CD4-positive, alpha-beta T cell treated with Interleukin-2 at 100 ng/mL for 4 hours (primary cell): ENCODE measurements at regions not wholly inside any gene's neighbourhood (a gene's known extent, or its start where the extent isn't known, plus 50 kb on each side); places are given as distances from the start of the nearest gene placed in this dataset.
"Not testable (repeated sequence)": the region's sequence is repeated elsewhere in the genome, so short reads cannot be mapped to it uniquely, and the experiment has no call there.

Experiments
- DNase-seq: peaks from one replicate; pipeline ENCODE4 v3.0.0-alpha.2; 2020; ENCODE audit warnings: low spot score

DNA sequence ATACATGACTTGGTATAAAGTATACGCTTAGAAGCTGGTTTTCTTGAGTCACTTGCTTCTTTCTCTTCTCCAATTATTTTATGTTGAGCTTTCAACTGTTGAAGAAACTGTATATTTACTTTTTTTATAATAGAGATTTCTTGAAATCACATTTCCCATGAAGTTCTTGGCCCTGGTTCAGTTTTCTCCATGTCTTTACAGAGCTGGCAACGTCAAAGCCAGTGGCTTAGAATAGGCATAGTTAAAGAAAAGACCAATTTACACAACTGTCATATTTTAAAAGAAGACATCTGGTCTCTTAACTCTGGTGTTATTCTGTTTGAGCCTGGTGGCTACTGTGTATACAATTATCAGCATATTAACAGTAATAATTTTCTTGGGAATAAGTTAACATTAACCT is 1249.3 kb downstream of the CDH12 start:
- DNase-seq, result no peak

DNA sequence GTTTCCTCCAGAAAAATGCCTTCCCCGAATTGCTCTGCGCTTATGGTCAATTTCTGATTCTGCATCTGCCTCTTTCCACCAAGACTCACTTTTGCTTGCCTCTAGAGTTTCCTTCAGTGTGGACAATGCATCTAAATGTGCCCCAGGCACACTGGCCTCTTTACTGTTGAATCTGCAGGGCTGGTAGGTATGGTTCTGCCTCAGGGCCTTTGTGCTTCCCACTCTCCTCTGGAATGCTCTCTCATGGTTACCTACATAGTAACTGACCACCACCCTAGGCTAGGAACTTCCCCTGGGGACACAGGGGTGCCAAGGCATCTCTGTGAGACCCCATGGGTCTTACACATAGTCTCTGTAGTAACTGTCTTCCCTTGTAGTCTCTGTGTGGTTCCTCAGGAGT is 1258.6 kb downstream of the CDH12 start:
- no peak for DNase-seq

DNA sequence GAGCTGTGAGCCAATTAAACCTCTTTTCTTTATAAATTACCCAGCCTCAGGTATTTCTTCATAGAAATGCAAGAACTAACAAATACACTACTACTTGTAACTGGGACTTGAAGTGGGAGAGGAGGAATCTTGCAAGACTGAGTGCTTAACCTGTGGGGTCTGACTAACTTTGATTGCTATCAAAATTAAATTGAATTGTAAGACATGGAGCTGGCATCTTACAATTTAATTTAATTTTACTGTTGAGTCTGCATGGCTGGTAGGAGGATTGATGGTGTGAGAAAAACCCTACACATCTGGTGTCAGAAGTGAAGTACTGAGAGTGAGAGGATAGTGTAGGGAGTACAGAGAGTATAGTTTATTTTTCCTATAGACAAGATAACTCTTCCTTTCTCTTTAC is 1259.9 kb downstream of the CDH12 start:
- DNase-seq, result no peak

DNA sequence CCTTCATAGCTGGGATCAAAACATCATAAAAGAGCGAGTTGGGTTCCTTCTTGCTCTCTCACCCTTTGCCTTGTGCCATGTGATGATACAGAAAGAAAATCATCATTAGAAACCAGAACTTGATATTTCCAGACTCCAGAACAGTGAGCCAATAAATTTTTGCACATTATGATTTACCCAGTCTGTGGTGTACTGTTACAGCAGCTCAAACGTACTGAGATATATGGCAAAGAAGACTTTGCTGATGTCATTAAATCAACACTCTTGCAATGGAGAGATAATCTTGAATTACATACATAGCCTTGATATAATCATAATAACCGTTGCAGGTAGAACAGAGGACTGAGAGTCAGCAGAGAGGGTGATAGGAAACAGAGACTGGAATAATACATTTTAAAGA is 1271.6 kb downstream of the CDH12 start:
- DNase-seq, result no peak

DNA sequence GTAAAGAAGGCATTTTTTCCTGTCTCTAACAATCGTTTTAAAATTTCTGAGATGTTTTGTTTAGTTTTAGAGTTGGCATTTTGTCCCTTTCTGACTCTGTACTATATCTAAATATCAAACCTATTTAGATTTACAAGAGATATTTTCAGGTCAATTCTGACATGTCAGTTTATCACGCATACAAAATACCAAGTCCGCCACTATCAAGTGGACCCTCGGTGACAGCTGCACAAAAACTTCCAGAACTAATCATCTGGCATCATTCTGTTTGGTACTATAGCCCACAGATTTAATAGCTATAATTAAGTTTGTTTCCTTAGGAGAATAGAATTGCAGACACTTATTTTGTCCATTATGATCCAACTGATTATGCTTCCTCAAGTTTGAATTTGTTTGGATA is 1278.2 kb downstream of the CDH12 start:
- DNase-seq, result no peak

DNA sequence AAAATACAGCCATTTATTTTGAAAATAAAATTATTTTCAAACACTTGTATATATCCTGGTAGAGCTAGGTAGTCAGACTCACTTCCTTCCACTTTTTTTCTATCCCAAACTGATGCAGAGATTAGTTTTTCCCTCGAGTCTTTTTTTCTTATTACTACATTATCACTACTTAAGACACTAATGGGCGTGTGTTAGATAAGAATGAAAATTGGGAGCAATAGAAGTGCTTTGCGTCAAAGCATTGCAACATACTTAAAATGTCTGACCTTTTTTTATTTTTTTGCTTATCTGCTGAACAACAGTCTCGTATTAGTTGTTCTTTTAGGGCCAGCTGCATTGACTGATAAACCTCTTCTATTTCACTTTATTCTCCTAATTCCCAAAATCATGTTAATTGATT is 1278.7 kb downstream of the CDH12 start:
- DNase-seq, result no peak

DNA sequence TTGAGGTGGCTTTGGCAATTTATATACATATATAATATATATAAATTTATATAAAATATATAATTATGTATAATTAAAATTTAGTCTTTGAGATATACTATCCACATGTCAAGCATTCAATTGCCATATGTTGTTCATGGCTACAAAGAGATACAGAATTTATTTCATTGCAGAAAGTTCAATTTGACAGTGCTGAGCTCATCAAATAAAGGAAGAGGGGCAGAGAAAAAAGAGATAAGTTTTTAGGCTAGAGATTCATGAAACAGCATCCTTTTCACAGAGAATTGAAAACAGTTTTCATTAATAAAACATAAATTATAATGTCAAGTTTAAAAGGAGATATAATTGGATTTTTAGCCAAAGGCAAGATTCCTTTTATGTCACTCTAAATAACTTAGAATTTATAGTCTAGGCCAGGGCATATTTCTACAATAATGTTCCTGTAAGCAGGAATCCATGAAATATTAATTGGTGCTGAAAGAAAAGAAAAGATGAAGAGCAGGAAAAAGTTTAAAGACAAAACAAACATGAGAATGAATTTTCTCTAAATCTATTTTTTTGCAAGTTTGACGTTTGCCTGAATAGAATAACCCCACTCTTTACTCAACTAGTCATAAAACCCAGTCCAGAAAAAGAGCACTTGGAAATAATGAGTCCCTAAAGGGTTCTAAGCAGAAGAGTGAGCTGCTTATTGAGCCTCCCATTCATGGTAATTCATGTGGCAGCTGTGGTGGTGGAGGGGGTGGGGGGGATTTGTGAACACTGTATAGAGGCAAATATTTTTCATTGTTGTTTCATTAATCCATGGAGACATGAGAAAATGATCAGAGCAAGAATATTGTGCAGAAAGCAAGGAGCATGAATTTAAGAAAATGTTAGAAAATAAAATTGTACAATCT is 1279.5 kb downstream of the CDH12 start:
- no peak for DNase-seq

DNA sequence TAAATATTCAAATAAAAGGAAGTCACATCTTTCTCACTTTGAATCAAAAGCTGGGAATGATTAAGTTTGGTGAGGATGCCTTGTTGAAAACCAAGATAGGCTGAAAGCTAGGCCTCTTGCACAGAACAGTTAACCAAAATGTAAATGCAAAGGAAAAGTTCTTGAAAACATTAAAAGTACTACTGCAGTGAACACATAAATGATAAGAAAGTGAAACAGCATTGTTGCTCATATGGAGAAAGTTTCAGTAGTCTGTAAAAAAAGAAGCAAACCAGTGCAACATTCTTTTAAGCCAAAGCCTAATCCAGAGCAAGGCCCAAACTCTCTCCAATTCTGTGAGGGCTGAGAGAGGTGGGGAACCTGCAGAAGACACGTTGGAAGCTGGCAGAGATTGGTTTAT is 1281.9 kb downstream of the CDH12 start:
- not testable (repeated sequence) for DNase-seq

DNA sequence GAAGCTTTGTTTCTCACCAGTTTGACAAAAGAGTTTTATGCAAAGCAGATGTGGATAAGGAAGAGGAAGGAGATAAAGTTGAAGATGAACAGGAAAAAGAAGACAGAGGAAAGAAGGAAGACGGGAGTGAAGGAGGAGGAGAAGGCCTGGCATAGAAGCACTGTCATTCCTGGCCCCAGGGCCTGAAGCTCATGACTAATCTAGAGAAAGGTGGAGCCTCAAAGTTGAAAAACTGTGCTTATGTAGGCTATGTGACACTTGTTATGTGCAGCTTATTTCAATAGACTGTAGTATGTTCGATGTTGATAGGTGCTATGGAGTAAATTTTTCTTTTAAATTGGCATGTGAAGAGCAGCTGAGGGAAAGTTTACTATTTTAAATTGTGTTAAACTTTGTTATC is 1294.0 kb downstream of the CDH12 start:
- DNase-seq, result not testable (repeated sequence)

DNA sequence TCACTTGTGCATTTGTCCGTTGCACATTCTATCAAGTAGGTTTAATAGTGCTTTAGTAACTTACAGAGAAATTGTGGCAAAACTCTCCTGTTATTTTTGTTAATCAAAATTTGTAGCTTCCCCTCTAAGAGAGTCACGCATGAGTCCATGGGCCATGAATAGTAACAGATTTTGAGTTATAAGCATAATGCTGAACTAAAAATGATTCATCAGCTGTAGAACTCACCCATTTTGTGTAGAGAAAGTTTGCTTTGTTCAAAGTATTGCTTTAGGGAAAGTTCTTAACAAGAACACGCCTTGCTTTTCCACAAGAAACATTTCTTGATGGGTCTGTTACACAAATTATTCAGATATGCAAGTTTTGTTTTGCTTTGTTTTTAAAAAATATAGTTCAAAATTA is 1300.9 kb downstream of the CDH12 start:
- DNase-seq, result not testable (repeated sequence)

DNA sequence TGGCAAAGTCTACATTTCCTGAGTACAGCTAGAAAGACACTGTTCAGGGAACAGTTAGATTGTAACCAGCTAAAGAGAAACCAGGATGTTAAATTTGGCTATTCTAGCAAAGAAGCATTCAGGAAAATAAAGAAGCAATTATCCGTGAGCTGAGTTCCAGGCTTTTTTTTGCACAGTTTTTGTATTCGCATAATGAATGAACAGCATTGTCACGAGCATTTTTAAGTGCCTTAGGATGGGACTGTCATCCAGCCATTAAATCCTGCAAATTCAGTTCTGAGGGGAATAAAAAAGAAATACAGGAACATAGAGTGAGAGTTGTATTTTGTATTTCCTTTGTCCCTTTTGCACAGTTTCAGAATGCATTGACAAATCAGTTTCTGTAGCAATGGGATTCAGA is 1302.2 kb downstream of the CDH12 start:
- DNase-seq, result not testable (repeated sequence)

DNA sequence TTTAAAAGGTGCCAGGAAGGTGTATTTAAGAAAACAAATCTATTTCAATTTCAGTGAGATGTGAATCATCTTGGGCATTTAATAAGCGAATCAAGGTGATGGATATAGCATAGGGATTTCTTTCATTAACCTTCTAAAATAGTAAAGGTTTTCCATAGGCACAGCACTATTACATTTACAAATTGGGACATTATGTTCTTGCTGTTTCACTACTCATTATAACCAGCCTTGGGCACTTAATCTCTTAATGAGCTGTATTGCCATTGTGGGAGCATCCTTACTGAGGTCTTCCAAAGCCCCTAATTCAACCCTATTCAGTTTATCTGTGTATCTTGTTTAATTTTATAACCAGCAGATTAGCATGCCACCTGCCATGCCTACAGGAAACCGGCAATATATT is 1305.5 kb downstream of the CDH12 start:
- DNase-seq, result not testable (repeated sequence)

DNA sequence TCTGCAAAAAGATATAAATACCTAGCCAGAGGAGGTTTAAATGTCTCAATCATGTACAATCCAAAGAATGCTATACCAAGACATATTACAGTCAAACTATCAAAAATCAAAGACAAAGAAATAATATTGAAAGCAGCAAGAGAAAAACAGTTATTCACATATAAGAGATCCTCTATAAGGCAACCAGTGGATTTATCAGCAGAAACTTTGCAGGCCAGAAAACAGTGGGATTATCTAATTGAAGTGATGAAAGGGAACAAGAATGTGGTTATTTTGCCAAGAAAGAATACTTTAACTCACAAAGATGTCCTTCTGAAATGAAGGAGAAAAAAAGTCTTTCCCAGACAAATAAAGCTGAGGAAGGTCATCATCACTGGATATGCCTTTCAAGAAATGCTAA is 1318.0 kb downstream of the CDH12 start:
- not testable (repeated sequence) for DNase-seq

DNA sequence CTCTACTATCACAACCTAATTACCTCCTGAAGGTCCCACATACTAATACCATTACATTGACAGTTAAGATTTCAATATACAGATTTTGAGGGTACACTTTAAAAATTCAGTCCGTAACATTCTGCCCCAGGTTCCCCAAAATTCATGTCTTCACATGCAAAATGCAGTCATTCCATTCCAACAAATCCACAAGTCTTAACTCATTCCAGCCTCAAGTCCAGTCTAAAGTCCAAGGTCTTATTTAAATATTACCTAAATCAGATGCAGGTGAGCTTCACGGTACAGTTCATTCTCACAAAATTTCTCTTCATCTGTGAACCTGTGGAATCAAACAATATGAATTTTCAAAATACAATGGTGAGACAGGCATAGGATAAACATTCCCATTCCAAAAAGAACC is 1332.0 kb downstream of the CDH12 start:
- DNase-seq, result not testable (repeated sequence)

DNA sequence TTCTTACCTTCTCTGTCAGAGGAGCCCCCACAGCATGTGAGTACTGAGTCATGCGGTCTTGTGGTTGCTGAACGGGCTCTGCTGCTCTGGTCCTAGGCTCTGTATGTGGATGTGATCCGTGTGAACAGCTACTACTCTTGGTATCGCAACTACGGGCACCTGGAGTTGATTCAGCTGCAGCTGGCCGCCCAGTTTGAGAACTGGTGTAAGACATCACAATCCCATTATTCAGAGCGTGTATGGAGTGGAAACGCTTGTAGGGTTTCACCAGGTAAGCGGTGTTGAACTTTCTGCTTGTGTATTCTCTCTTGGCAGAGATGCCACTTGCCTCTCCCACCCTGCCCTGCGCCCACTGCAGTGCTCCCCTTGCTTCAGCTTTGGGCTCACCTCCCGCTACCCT is 1356.2 kb downstream of the CDH12 start:
- DNase-seq, result not testable (repeated sequence)

DNA sequence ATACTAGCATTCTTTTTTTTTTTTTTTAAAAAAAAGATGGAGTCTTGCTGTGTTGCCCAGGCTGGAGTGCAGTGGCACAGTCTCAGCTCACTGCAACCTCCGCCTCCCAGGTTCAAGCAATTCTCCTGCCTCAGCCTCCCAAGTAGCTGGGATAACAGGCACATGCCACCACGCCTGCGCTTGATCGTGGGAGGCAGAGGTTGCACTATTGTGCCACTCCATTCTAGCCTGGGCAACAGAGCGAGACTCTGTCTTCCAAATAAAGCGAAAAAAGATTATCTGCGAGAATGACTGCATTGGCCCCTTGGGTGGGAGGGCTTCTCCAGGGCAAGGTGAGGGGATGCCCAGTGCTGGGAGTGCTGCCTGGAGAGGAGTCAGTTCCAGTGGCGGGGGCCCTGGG is 1357.1 kb downstream of the CDH12 start:
- peak; percentile 4 for DNase-seq

DNA sequence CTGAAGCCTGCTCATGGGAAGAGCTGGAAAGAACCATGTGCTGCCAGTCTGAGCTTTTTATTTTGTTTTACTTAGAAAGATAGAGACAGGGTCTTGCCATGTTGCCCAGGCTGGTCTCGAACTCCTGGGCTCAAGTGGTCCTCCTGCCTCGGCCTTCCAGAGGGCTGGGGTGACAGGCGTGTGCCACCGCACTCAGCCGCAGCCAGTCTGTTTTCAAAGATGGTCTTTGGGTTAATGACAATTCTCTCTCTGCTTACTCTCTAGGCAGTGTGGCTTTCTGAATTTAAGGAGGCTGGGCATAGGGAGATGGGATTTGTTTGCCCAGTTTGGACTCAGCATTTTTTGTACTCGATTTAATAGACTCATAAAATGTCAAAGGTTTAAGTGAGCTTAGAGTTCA is 1357.9 kb downstream of the CDH12 start:
- DNase-seq, result not testable (repeated sequence)

DNA sequence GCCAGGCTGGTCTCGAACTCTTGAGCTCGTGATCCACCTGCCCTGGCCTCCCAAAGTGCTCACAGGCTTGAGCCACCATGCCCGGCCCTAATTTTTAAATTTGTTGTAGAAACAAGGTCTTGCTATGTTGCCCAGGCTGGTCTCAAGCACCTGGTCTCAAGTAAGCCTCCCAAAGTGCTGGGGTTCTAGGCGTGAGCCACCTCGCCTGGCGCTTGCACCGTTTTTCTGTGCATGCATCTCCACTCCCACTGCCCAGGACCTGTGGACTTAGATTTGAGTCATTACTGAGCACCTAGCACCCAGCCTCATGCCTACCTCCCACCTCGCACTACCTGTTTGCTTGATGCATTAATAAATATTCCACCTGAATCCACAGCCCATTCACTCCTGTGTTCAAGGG is 1359.1 kb downstream of the CDH12 start:
- not testable (repeated sequence) for DNase-seq

DNA sequence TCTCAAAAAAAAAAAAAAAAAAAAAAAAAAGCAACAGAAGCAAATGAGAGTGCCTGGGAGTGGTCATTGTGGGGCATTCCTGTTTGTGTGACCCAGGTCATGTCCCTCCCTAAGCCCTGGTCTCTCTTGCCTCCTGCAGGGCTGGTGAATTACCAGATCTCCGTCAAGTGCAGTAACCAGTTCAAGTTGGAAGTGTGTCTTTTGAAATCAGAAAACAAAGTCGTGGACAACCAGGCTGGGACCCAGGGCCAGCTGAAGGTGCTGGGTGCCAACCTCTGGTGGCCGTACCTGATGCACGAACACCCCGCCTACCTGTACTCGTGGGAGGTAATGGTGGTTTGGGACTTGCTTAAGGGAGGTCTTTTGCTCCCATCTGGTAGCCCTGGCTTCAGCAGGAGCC is 1362.0 kb downstream of the CDH12 start:
- DNase-seq, result not testable (repeated sequence)

DNA sequence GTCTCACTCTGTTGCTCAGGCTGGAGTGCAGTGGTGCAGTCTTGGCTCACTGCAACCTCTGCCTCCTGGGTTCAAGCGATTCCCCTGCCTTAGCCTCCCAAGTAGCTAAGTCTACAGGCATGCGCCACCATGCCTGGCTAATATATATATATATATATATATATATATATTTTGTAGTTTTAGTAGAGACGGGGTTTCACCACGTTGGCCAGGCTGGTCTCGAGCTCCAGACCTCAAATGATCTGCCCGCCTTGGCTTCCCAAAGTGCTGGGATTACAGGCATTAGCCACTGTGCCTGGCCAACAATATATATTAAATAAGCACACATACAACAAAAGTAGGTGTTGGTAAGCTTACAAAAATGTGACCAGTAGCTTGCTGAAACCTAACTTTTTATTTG is 1364.3 kb downstream of the CDH12 start:
- not testable (repeated sequence) for DNase-seq

DNA sequence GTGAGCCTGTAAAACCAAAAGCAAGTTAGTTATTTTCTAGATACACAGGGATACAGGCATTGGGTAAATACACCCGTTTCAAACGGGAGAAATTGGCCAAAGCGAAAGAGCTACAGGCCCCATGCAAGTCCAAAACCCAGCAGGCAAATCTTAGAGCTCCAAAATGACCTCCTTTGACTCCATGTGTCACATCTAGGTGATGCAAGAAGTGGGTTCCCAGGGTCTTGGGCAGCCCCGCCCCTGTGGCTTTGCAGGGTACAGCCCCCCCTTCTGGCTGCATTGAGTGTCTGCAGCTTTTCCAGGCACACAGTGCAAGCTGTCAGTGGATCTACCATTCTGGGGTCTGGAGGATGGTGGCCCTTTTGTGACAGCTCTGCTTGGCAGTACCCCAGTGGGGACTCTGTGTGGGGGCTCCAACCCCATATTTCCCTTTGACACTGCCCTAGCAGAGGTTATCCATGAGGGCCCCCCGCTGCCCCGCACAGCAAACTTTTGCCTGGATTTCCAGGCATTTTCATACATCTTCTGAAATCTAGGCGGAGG is 1367.6 kb downstream of the CDH12 start:
- DNase-seq, result not testable (repeated sequence)

DNA sequence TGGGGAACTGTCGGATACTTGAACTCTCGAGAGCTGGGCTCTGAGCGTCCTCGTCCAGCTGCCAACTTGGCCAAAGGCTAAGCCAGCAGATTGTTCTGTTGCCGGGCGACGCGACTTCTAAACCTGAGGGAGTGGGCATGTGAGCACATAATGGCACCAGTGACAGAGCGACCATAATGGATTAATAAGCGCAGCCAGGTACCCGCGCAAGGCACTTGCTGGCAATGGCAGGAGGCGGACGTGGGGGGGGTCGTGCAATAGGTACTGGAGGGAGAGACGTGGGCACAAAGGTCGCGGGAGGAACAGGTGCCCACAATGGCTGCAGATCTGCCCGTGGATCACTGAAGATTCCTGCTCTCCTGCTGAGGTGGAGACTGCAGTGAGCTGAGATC is 1368.7 kb downstream of the CDH12 start:
- DNase-seq, result not testable (repeated sequence)

DNA sequence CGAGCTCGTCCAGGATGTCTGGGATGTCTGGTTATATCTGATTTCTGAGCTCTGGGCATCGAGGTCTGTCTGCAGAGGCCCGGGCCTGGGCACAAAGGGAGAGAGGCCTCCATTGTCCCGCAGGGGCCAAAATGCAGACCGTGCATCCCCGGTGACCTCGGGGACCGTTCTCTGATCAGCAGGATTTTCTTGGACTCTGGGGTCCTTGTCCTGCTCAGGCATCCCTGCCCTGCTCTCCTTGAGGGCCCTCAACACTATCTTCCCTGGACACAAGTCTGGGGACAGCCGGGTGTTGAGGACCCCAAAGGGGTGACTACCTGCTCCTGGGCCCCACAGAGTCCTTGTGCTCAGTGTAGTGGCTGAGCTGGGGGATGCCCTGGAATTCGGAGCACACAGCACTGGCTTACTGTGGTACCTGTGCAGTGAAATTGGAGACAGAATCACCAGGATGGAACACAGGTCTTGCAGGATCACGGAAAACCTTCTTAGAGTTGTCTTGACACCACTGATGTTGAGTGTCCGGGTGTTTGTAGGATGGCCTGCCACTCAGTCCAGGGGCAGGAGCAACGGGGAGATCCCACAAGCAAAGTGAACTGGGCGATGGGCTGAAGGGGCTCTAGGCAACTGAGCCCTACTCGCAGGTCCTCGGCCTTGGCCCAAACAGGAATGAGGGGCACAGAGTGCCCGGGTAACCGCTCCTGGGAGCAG is 1369.2 kb downstream of the CDH12 start:
- DNase-seq, result not testable (repeated sequence)
